Ramos (cell line): ENCODE measurements at regions not wholly inside any gene's neighbourhood (a gene's known extent, or its start where the extent isn't known, plus 50 kb on each side); places are given as distances from the start of the nearest gene placed in this dataset.
"Not testable (repeated sequence)": the region's sequence is repeated elsewhere in the genome, so short reads cannot be mapped to it uniquely, and the experiment has no call there.

Experiments used
- in situ Hi-C: fragments of 300-500 bp; cut with MboI; formaldehyde crosslinking; loops from one replicate; pipeline ENCODE4 v1.14.3; 2022; ENCODE audit warnings: low sequenced_read_pairs; ENCODE audit not compliant: unreplicated experiment

DNA sequence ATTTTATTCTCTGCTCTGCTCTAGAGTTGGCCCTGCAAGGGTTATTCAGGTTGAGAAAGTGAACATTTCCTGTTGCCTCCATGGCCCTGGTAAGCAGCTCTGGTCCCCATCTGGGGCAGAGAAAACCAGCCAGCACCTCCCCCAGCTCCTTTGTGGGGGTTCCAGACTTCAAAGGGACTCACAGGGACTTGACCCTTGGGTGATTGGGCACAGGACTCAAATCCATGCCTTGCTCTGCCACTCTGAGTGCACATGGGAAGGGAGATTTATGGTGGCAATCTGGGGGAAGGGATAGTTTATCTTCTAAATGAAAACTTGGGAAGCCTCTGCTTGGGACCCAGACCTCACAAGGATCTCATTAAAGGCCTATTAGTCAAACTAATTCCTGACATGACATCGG, 212.8 kb downstream of the FOXD2 start:
- in situ Hi-C loops: no loop called here

DNA sequence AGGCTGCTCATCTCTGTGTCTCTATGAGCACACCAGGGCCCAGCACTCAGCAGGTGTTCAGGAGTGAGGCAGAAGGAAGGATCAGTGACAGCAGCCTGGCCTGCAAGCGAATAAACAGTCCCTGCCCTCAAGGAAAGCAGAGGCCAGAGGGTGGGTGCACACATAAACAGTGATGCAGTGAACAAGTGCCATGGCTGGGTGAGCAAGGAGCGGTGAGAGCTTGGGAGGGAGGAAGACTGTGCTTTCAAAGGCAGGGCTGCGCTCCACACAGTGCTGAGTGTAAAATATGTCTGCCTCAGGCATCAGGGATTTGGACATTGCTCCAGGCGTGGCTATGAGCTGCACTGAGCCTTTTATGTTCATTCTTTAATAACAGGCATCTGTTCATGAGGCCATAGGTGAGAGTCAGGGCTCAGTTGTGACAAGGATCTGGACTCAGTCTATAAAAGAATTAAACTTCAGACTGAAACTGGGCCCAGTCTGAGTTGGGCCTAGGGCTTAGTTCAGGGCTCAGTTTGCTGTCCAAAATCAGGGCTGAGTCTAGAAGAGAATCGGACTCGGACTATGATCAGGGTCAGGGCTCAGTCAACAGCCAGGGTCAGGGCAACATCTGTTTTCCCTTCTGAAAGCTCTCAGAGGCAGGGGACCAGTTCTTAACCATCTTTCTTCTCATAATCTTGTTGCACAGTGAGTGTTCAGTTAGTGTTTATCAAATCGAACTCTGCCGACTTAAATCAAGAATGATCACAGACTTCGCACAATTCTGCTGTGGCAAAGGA, 213.7 kb downstream of the FOXD2 start:
- in situ Hi-C loops: no loop called here

- in situ Hi-C loops: no loop called here
Observed at GRCh38 chr1:47655521-47656300, 217.9 kb downstream of the FOXD2 start.

DNA sequence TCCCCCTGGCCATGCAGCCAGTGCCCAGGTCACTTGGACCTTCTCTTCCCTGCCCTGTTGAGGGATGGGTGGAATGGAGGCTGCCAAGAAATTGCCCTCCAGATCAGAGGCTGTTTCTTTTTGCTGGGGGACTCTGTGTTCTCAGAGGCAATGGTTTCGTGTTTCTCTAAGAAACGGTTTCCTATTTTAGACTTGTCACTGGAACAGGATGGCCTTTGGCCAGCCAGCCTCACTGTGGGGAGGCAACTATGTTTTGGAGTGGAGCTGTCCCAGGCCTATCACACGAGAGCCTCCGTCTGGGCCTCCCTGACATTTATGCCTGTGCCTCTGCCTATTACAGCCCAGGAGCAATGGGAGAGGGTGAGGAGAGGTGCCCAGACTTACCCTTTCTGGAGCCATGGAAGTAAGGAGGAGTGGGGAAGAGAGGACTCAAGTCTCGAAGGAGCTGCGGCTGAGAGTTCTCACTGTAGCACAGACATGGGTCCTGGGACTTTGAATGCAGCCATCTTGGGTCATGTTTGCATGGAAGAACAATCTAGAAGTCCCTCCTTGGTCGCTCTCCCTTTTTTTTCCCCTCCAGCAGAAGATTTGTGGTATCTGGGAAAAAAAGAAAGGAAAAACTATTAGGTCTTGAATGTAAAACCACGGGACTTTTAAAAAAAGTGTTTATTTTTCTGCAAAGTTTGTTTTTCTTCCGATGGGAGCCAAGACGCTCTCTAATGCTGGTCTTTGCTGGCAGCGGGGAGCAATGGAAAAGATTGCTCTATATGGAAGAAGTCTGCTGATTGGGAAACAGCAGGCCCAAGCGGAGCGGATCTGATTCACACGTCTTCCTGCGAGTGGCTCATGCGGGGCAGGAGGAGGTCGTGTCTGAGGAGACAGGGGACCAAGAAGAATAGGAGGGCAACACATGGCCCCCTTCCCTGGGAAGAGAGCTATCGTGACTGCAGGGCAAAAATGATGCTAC, 219.2 kb downstream of the FOXD2 start:
- in situ Hi-C loops: no loop called here

DNA sequence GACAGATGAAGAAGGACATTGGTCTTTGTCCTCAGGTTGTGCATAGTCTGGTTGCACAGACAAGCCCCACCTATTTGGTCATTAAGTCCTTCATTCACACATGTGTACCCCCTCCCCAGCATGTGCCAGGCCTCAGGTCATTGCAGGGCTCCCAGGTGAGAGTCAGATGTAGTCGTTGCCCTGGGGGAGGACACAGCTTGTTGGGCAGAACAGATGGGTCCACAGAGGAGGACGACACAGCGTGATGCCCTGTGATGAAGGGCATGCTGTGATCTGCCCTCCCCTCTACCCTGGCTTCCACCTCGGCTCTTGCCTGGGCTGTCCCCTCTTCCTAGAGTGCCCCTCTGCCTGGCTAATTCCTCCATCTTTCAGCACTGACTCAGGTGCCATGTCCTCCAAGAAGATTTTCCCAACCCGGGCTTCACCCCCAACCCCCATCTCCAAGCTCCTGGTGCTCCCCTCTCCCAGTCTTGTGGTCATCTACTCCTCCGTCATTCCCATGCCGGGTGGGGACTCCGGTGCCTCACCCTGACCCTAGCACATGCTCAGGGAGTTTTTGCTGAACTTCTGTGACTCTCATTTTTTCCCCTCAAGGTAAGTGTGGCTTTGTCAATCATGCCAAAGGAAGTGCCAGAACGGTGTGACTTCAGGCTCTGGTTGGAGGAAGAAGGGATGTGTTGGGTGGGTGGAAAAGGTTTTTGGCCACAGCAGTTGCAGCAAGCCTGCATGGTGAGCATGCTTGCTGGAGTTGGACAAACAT, 220.5 kb downstream of the FOXD2 start:
- in situ Hi-C loops: no loop called here

DNA sequence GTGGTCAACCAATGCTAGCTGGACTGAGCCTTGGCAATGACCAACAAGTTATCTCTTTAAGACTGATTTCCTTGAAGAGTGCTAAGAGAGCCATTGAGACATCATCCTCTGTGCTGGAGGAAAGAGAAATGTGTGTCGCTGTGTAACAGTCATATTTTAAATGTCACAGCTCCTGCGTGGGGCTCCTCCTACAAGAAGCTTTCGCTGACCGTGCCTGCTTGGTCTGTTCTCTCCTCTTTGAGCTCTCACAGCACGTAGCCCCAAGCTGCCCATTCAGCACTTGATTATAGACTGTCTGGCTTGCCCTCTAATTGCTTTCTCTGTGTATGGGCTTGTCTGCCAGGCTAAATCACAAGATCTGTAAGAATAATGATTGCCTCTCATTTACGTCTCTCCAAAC, 221.3 kb downstream of the FOXD2 start:
- in situ Hi-C loops: no loop called here

DNA sequence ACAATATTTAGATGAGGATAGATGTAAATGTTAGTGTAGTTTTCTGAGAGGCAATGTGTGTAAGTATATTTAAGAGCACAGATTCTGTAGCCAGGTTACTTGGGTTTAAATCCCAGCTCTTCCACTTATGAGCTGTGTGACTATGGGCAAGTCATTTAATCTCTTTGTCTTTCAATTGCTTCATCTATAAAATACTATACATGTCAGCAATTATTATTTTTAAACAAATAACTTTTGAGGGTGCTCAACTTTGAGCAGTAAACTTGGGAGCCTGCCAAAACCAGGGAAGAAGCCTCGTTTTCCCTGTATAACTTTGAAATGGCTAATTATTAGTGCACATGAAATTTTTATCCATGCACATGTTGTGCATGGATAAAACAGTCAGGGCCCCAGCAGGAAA, 222.8 kb downstream of the FOXD2 start:
- in situ Hi-C loops: no loop called here

GRCh38 chr1:47661040-47661439, 223.2 kb downstream of the FOXD2 start:
- in situ Hi-C loops: no loop called here

DNA sequence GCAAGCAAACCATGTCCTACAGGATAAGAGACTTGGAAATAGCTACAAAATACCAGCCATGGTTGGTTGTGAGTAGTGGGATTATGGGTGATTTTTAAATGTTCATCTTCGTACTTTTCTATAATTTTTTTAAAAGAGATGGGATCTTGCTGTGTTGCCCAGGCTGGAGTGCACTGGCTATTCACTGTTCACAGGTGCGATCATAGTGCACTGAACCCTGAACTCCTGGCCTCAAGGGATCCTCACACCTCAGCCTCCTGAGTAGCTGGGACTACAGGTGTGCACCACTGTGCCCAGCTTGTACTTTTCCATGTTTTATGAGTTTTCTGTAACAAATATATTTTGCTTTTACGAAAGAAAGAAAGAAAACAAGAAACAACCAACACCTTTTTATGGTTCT, 224.2 kb downstream of the FOXD2 start:
- in situ Hi-C loops: no loop called here

- in situ Hi-C loops: no loop called here
Observed at GRCh38 chr1:47663286-47663685, 225.4 kb downstream of the FOXD2 start.

GRCh38 chr1:47664356-47664755, 226.5 kb downstream of the FOXD2 start:
- in situ Hi-C loops: no loop called here

- in situ Hi-C loops: not testable (repeated sequence)
Observed at GRCh38 chr1:47664896-47665295, 227.1 kb downstream of the FOXD2 start.

- in situ Hi-C loops: no loop called here
Observed at GRCh38 chr1:47669081-47669585, 231.3 kb downstream of the FOXD2 start.

GRCh38 chr1:47672622-47673021, 234.8 kb downstream of the FOXD2 start:
- in situ Hi-C loops: no loop called here

GRCh38 chr1:47674189-47674588, 236.3 kb downstream of the FOXD2 start:
- in situ Hi-C loops: no loop called here

GRCh38 chr1:47675047-47675675, 237.3 kb downstream of the FOXD2 start:
- in situ Hi-C loops: no loop called here

DNA sequence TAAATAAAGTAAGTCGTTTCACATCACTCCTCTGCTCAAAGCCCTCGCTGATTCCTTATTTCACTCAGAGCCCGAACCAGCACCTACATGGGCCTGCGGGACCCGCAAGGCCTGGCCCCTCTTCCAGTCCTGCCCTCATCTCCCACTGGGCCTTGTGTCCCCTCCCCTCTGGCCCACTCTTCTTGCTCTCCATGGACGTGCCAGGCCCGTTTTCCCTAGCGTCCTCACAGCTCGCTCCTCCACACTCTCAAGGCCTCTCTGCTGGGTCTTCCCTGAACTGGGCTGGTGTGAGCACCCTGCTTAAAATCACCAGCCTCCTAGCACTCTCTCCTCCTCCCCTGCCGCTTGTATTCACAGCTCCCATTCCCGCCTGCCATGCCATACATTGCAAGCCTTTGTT, 237.9 kb downstream of the FOXD2 start:
- in situ Hi-C loops: no loop called here

DNA sequence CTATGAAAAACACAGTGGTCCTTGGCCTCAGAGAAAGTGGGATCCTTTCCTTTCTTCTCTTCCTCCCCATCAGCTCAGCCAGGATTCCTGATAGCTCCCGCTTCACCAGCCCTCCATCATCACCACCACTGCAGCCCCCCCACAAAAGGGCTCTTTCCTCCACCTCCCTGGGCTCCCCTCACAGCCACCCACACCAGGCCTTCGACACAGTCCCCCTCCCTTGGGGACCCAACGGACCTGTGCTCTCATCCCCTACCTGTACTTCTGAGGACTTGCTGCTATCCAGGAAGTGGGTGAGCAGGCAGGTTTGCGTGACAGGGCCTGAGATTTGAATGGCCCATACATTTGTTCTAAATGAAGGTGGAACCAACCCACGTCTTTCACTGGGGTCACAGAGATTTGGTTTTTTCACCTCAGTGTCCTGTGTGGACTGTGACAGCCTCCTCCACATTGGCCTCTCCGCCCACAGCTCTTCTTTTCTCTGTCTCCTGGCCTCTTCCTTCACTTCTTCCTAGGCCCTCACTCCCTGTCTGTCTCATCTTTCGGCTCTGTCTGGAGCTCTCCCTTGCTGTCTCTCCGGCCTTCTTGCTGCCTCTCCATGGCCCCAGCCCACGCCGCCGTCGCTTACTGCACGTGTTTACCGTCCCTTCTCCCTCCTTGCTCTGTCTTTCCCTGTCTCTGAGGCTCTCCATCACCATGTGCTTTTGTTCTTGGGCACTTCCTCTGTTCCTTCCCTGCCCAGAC, 238.6 kb downstream of the FOXD2 start:
- in situ Hi-C loops: no loop called here
